Activated CD8-positive, alpha-beta T cell treated with anti-CD3 and anti-CD28 coated beads for 36 hours (primary cell): ENCODE measurements at regions not wholly inside any gene's neighbourhood (a gene's known extent, or its start where the extent isn't known, plus 50 kb on each side); places are given as distances from the start of the nearest gene placed in this dataset.

ENCODE experiments used
- ATAC-seq: fragments of 200-7000 bp; cut with Tn5 transposase; one replicate; pipeline ENCODE4 v1.10.0; 2021; ENCODE audit warnings: mild to moderate bottlenecking, moderate library complexity
- CTCF ChIA-PET: fragments of 350-600 bp; sonication (Branson Sonifier 250); formaldehyde crosslinking; loops from one replicate; lab custom pipeline; 2021; ENCODE audit warnings: antibody characterized with exemption; lab: Charles Lee
- POLR2A ChIA-PET: fragments of 350-600 bp; sonication (Branson Sonifier 250); formaldehyde crosslinking; loops from one replicate; lab custom pipeline; 2021; ENCODE audit warnings: antibody characterized with exemption; lab: Charles Lee
- DNase-seq: peaks from one replicate; pipeline ENCODE4 v3.0.0-alpha.2; 2020
- H3K27ac Mint-ChIP-seq: one replicate; pipeline ENCODE4 v1.8.0; 2021; ENCODE audit warnings: mild to moderate bottlenecking, mixed read lengths
- H3K27me3 Mint-ChIP-seq: one replicate; pipeline ENCODE4 v1.8.0; 2021; ENCODE audit warnings: mixed read lengths
- H3K36me3 Mint-ChIP-seq: one replicate; pipeline ENCODE4 v1.8.0; 2021; ENCODE audit warnings: low read depth, mixed read lengths
- H3K4me1 Mint-ChIP-seq: one replicate; pipeline ENCODE4 v1.8.0; 2021; ENCODE audit warnings: low read depth, mixed read lengths
- H3K4me3 Mint-ChIP-seq: one replicate; pipeline ENCODE4 v1.8.0; 2021; ENCODE audit warnings: mild to moderate bottlenecking, moderate library complexity, mixed read lengths
- H3K9me3 Mint-ChIP-seq: one replicate; pipeline ENCODE4 v1.8.0; 2021; ENCODE audit warnings: mixed read lengths
- intact Hi-C: fragments of 100-400 bp; cut with micrococcal nuclease; formaldehyde crosslinking; loops from one replicate; pipeline ENCODE4 v1.10.0; 2022
- TF ChIP-seq, protein P1 (sequence below): fragments of 200-600 bp; IDR thresholded peaks from one replicate; pipeline ENCODE4 v1.8.0; 2022; ENCODE audit warnings: antibody characterized with exemption, mild to moderate bottlenecking

DNA sequence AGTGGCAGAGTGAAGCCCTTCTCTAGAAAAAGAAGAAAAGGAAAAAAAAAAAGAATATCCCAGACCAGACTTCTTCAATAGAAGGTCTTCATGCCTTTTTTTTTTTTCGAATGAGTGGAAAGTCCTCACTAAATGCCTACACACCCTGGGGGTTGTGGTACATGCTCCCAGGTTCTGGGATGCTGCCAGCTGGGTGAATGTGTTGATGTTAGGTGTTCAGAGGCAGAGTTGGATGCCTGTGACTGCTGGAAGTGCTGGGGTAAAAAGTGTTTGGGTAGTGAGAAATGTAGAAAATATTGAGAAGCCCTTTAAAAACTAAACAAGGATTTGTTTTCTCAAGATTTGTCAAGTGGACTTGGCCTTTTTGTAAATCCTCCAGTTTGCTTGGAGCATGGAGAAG, 318.6 kb downstream of the SLC4A3 start:
- no peaks in the 10 kb centered on the region for H3K9me3 Mint-ChIP-seq
- H3K4me1 Mint-ChIP-seq = no peaks in the 10 kb centered on the region
- peaks cover 6% of the 10 kb centered on the region for H3K27me3 Mint-ChIP-seq
- ChIA-PET CTCF (no interaction called here), POLR2A (no interaction called here)
- intact Hi-C loops = no loop called here
- TF ChIP-seq, protein P1, sequence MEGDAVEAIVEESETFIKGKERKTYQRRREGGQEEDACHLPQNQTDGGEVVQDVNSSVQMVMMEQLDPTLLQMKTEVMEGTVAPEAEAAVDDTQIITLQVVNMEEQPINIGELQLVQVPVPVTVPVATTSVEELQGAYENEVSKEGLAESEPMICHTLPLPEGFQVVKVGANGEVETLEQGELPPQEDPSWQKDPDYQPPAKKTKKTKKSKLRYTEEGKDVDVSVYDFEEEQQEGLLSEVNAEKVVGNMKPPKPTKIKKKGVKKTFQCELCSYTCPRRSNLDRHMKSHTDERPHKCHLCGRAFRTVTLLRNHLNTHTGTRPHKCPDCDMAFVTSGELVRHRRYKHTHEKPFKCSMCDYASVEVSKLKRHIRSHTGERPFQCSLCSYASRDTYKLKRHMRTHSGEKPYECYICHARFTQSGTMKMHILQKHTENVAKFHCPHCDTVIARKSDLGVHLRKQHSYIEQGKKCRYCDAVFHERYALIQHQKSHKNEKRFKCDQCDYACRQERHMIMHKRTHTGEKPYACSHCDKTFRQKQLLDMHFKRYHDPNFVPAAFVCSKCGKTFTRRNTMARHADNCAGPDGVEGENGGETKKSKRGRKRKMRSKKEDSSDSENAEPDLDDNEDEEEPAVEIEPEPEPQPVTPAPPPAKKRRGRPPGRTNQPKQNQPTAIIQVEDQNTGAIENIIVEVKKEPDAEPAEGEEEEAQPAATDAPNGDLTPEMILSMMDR = no peak
- ATAC-seq (no peak), DNase-seq (no peak)
- H3K27ac Mint-ChIP-seq = no peak overlapping the region
- H3K4me3 Mint-ChIP-seq = no peak overlapping the region
- no peaks in the 10 kb centered on the region for H3K36me3 Mint-ChIP-seq

DNA sequence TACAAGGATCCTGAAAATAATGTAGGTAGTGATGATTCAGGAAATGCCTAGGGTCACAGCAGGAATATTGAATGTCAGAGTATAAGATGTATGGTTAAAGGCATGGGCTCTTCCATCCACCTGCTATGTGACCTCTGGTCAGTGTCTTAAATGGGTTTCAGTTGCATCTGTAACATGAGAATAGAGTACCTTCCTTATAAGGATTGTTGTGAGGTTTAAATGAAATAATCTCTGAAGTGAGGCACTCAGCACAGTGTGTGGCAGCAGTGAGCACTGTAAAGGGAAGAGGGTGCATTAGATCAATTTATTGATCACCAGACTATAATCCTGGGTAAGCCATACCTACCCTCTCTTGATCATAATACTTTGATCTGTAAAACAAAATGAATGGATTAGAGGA, 319.1 kb downstream of the SLC4A3 start:
- TF ChIP-seq, protein P1 = no peak
- CTCF ChIA-PET = no interaction called here
- intact Hi-C loops = no loop called here
- Mint-ChIP-seq H3K27ac (no peak overlapping the region), H3K9me3 (no peaks in the 10 kb centered on the region), H3K27me3 (peaks cover 6% of the 10 kb centered on the region), H3K36me3 (no peaks in the 10 kb centered on the region), H3K4me1 (no peaks in the 10 kb centered on the region), H3K4me3 (no peak overlapping the region)
- DNase-seq = no peak
- POLR2A ChIA-PET = no interaction called here
- no peak for ATAC-seq

DNA sequence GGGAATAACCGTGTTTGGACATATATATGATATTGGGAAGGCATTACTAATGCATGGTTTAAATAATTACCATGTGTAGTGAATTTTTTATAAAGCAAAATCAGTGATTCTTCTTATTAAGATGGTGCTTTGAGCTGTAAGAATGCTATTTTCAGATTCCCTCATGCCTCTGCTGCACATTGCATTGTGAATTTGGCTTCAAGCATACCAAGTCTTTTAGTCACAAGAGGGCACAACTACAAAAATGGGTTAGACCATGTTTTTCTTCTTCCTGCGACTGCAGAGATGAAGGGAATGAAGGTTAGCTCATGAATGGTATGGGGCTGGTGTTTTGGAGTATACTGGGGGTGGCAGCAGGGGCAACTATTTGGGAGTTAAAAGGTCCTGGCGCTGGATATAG, 320.1 kb downstream of the SLC4A3 start:
- Mint-ChIP-seq H3K9me3 (no peaks in the 10 kb centered on the region), H3K4me3 (no peak overlapping the region), H3K36me3 (no peaks in the 10 kb centered on the region), H3K4me1 (no peaks in the 10 kb centered on the region), H3K27ac (no peak overlapping the region), H3K27me3 (peaks cover 4% of the 10 kb centered on the region)
- ChIA-PET POLR2A (no interaction called here), CTCF (no interaction called here)
- ATAC-seq = no peak
- intact Hi-C loops = no loop called here
- no peak for DNase-seq
- TF ChIP-seq, protein P1 = no peak

DNA sequence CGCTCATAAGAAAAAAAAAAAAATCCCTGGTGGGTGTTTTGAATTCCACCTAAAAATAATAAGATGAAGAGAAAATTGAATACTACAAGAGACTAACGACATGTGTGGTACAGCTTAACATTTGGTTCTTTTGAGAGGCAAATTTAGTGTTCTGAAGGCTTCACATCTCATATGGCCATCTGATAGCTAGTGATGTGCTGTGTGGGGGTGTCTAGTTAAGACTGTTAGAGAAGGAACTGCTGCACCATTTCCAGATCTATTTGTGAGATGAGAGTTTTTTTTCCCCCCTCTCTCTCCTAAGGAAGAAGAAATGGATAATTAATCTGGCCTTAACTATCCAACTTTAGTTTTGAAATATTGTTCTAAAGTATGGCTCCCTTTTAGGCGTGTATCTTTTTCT, 321.6 kb downstream of the SLC4A3 start:
- Mint-ChIP-seq H3K9me3 (no peaks in the 10 kb centered on the region), H3K4me1 (no peaks in the 10 kb centered on the region), H3K27ac (no peak overlapping the region), H3K4me3 (no peak overlapping the region), H3K36me3 (no peaks in the 10 kb centered on the region), H3K27me3 (peaks cover 4% of the 10 kb centered on the region)
- intact Hi-C loops = no loop called here
- ATAC-seq (no peak), DNase-seq (no peak)
- TF ChIP-seq, protein P1 = no peak
- POLR2A ChIA-PET = no interaction called here
- CTCF ChIA-PET = no interaction called here

DNA sequence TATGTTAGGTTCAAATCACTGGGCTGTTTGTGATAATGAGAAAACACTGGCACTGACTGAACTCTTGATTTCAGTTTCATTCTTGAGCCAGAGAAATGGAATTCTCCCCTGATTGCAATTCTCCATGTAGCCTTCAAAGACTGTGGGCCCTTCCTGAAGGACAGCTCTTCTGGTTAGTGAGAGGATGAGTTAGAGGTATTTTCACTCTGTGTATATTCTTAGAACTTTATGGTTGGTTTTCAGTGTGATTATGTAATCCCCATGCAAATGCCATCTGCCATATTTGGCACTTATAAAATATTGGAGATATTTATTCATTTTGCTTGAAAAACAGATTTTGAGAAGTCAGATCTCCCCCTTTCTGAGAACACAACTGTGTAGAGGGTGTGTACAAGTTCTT, 323.7 kb downstream of the SLC4A3 start:
- no peaks in the 10 kb centered on the region for H3K36me3 Mint-ChIP-seq
- H3K27ac Mint-ChIP-seq = no peak overlapping the region
- DNase-seq = no peak
- CTCF ChIA-PET = no interaction called here
- POLR2A ChIA-PET = no interaction called here
- intact Hi-C loops = no loop called here
- no peaks in the 10 kb centered on the region for H3K4me1 Mint-ChIP-seq
- H3K9me3 Mint-ChIP-seq = no peaks in the 10 kb centered on the region
- TF ChIP-seq, protein P1 = no peak
- no peak overlapping the region for H3K4me3 Mint-ChIP-seq
- no peak for ATAC-seq
- H3K27me3 Mint-ChIP-seq = peaks cover 4% of the 10 kb centered on the region
